NCI-H446 treated with DMSO at 0.1 percent for 48 hours (cell line): ENCODE measurements at regions not wholly inside any gene's neighbourhood (a gene's known extent, or its start where the extent isn't known, plus 50 kb on each side); places are given as distances from the start of the nearest gene placed in this dataset.
"Not testable (repeated sequence)": the region's sequence is repeated elsewhere in the genome, so short reads cannot be mapped to it uniquely, and the experiment has no call there.

Experiments
- DNase-seq: peaks from one replicate; lab custom pipeline; 2025; lab: John Stamatoyannopoulos, UW

GRCh38 chr9:25048098-25048724, 502.5 kb upstream of the IZUMO3 start:
- DNase-seq: no peak

- DNase-seq: not testable (repeated sequence)
Measured at GRCh38 chr9:25045469-25045868, 499.8 kb upstream of the IZUMO3 start.

GRCh38 chr9:25029743-25030142, 484.0 kb upstream of the IZUMO3 start:
- no peak for DNase-seq

GRCh38 chr9:25025686-25026085, 480.0 kb upstream of the IZUMO3 start:
- DNase-seq: no peak

GRCh38 chr9:25025156-25025555, 479.5 kb upstream of the IZUMO3 start:
- no peak for DNase-seq

GRCh38 chr9:25017779-25018178, 472.1 kb upstream of the IZUMO3 start:
- DNase-seq: no peak

- DNase-seq: no peak
Measured at GRCh38 chr9:25010027-25010662, 464.4 kb upstream of the IZUMO3 start.

- DNase-seq: no peak
Measured at GRCh38 chr9:25003686-25004085, 458.0 kb upstream of the IZUMO3 start.

GRCh38 chr9:24986331-24986730, 440.6 kb upstream of the IZUMO3 start:
- no peak for DNase-seq

- not testable (repeated sequence) for DNase-seq
Measured at GRCh38 chr9:24970780-24971179, 425.1 kb upstream of the IZUMO3 start.

GRCh38 chr9:24961762-24962161, 416.1 kb upstream of the IZUMO3 start:
- DNase-seq: peak; percentile 31

- DNase-seq: no peak
Measured at GRCh38 chr9:24953070-24953469, 407.4 kb upstream of the IZUMO3 start.

GRCh38 chr9:24939109-24939850, 393.6 kb upstream of the IZUMO3 start:
- peak; percentile 17 for DNase-seq

GRCh38 chr9:24936117-24936516, 390.4 kb upstream of the IZUMO3 start:
- DNase-seq: no peak

GRCh38 chr9:24932785-24933184, 387.1 kb upstream of the IZUMO3 start:
- no peak for DNase-seq

- DNase-seq: no peak
Measured at GRCh38 chr9:24931894-24932293, 386.2 kb upstream of the IZUMO3 start.

GRCh38 chr9:24912767-24913166, 367.1 kb upstream of the IZUMO3 start:
- DNase-seq: no peak

GRCh38 chr9:24901319-24901718, 355.6 kb upstream of the IZUMO3 start:
- DNase-seq: no peak

GRCh38 chr9:24900179-24900578, 354.5 kb upstream of the IZUMO3 start:
- no peak for DNase-seq

GRCh38 chr9:24899463-24899862, 353.8 kb upstream of the IZUMO3 start:
- DNase-seq: no peak

- no peak for DNase-seq
Measured at GRCh38 chr9:24897826-24898225, 352.1 kb upstream of the IZUMO3 start.

- no peak for DNase-seq
Measured at GRCh38 chr9:24881361-24881760, 335.7 kb upstream of the IZUMO3 start.

- no peak for DNase-seq
Measured at GRCh38 chr9:24879591-24879990, 333.9 kb upstream of the IZUMO3 start.
